GM19351 (cell line): ENCODE measurements at regions not wholly inside any gene's neighbourhood (a gene's known extent, or its start where the extent isn't known, plus 50 kb on each side); places are given as distances from the start of the nearest gene placed in this dataset.

Experiments used
- ATAC-seq: cut with Tn5 transposase; IDR thresholded peaks from one replicate; pipeline ENCODE4 v1.9.1; 2021; ENCODE audit warnings: mild to moderate bottlenecking, moderate library complexity; ENCODE audit not compliant: unreplicated experiment

GRCh38 chr13:24075137-24075975 is 85.2 kb upstream of the SPATA13 start:
- no peak for ATAC-seq

GRCh38 chr13:24076109-24076508 is 84.4 kb upstream of the SPATA13 start:
- no peak for ATAC-seq

DNA sequence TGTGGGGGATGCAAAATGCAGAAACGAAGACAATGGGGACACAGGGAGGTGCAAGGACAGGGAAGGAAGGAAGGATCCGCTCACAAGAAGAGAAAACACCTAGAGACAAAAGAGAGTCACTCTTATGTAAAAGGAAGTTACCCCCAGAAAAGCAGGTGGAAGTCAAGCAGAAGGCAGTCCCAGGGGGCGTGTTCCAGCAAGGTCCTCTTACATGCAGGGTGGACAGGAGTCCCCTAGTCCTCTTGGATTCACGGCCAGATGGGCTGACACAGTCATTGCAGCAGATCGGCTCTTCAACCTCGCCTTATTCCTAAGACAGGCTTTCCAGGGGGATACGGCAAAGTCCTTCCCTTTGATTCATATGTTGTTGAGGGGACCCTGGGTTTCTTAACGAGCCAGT is 83.9 kb upstream of the SPATA13 start:
- no peak for ATAC-seq

GRCh38 chr13:24080134-24080533 is 80.4 kb upstream of the SPATA13 start:
- no peak for ATAC-seq

- no peak for ATAC-seq
Measured at GRCh38 chr13:24081387-24081786, 79.1 kb upstream of the SPATA13 start.

- ATAC-seq, result no peak
Measured at GRCh38 chr13:24083141-24083540, 77.4 kb upstream of the SPATA13 start.

- no peak for ATAC-seq
Measured at GRCh38 chr13:24083722-24084421, 76.6 kb upstream of the SPATA13 start.

DNA sequence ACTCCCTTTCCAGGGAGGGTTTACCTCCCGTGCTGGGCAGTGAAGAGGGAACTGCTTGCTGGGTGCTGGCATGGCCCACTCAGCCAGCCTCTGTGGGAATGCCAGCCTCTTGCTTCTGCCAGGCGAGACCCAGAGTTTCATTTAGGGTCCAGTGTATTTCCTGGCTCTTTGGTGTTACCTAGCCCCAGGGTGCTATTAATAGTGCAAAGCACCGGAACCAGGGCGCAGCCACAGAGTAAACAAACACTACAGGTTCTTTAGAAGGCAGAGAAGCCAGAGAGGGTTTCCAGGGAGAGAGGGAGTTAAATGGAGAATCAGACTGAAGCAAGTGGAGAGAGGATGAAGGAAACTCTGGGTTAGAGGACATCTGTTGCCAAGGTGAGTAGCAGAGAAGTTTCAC is 74.9 kb upstream of the SPATA13 start:
- ATAC-seq, result no peak

GRCh38 chr13:24086642-24087041 is 73.9 kb upstream of the SPATA13 start:
- no peak for ATAC-seq

DNA sequence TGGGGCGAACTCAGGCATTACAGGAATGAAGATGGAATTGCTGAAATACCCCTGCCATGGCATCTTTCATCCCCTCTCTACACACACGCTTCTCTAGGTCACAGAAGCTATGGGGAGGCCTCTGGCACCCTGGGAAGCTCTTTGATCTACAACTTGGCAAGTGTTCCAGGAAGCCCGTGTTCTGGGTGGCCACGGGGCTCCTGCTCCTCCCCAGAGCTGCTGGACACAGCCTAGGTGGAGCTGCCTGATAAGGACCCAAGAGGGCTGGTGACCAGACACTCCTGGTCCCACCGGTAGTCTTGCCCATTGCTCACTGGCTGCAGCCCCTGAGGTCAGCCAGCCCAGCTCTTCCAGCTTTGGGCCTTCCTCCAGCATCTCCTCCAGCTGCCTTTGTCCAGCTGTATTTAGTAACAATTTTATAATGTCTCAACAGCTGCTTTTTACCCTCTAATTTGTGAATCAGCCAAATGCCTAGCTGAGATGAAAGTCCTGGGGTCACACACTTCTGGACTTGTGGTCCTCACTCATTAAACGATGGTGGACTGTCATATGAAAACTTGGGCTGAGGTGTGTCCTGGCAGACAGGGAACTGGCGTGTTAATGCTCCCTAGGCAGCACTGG is 72.8 kb upstream of the SPATA13 start:
- no peak for ATAC-seq

DNA sequence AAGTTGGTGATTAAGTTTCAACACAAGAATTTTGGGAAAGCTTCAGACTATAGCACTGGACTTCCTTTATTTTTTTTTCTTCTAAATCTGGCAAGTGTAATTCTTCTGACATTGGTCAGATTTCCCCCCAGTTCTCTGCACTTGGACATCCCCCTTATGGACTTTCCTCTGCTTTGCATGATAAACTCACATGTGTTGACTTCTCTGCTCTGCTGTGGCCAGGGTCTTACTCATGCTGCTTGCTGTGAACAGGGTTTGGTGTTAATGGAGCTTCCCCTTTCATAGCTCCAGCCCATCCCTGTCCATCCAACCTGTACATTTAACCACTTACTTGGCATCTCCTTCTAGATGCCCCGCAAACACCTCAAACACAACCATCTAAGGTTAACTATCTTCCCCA is 70.5 kb upstream of the SPATA13 start:
- ATAC-seq, result no peak

- ATAC-seq, result no peak
Measured at GRCh38 chr13:24091080-24091479, 69.4 kb upstream of the SPATA13 start.

DNA sequence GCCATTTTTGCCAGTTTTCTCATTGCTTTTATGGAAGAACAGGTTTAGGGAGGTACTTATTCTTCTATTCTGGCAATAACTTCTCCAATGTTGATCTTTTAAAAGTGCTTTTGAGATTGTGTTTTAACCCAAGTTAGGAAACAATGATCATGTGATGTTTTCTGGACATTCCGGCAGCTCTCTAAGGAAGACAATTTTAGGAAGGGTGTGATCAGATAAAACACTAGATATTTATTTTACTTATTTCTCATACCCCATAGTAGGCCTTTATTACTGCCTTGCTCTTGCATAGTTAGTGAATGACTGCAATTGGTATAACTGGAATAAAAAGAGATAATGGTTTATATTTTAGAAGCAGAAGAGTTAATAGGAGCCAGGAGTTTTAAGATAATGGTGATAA is 68.4 kb upstream of the SPATA13 start:
- ATAC-seq, result no peak

- ATAC-seq, result no peak
Measured at GRCh38 chr13:24093047-24093446, 67.5 kb upstream of the SPATA13 start.

DNA sequence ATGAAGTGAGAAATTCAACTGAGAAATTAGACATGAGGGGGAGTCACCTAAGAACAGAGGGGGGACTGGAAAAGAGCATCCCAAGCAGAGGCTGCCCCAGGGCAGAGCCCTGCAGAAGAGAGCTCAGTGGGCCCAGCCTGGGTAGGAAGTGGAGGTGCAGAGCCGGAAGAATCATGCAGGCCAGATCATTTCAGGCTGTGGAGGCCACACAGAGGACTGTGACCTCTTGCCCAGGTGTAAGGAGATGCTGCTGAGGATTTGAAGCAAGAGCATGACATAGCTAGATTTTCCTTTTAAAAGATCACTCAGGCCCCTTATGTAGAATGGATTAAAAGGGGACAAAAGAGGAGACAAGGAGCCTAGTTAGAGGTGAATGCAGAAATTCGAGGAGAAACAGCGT is 63.9 kb upstream of the SPATA13 start:
- ATAC-seq, result no peak

DNA sequence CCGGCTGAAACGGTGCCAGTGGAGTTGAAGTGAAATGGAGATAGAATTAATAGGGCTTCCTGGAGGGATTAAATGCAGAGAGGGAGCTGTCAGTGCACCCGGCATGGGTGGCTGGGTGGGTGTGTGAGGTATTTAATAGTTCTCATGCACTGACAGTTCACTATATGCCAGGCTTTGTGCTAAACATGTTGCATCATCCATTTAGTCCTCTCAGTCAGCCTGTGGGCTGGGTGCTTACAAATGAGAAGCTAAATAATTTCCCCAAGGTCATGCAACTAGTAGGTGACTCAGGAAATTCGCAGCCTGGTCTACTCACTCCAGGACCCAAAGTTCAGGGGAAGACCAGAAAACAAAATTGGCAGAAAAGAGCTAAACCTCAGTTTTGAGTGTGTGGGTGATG is 63.5 kb upstream of the SPATA13 start:
- peak; percentile 72 for ATAC-seq

GRCh38 chr13:24097667-24098066 is 62.9 kb upstream of the SPATA13 start:
- ATAC-seq, result peak; percentile 43

GRCh38 chr13:24099490-24099889 is 61.0 kb upstream of the SPATA13 start:
- no peak for ATAC-seq

DNA sequence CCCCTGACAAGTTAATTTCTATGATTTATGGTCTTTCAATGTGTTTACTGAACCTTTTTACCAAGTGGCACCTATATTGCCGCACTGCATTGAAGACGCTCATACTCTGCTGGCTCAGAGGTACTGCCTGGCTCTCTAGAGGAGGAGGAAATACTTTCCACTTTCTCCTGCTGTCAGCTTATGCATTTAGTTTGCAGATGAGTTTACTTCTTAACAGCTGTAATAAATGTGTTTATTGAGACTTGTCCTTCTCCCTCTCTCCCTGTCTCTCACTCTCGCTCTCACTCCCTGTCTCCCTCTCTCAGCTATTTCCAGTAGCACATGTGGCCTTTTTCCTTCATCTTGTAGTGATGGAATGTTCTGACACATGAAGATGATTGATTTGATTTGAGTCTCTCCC is 60.3 kb upstream of the SPATA13 start:
- ATAC-seq, result no peak

- no peak for ATAC-seq
Measured at GRCh38 chr13:24103782-24104372, 56.6 kb upstream of the SPATA13 start.

DNA sequence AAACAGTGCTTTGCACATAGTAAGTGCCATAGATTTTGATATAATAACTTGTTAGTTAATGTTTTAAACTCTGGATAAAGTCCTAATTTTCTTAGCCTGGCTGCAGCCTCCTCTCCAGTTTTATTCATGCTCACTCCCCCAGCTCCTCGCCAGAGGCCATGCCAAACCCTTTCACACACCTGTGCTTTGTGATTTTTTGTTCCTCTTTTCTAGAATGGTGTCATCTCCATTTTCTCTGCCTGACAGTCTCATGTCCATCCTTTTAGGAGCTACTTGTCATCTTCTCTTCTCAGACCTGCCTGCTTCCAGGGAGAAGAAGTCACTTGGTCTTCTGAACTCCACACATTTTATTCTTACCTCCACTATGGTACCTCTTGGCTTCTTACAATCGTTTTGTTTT is 55.8 kb upstream of the SPATA13 start:
- no peak for ATAC-seq

GRCh38 chr13:24106429-24106828 is 54.1 kb upstream of the SPATA13 start:
- no peak for ATAC-seq
